Kidney epithelial cell (primary cell): ENCODE measurements at regions not wholly inside any gene's neighbourhood (a gene's known extent, or its start where the extent isn't known, plus 50 kb on each side); places are given as distances from the start of the nearest gene placed in this dataset.

Experiments
- DNase-seq: peaks from one replicate; pipeline ENCODE4 v3.0.0-alpha.2; 2010; ENCODE audit warnings: low read depth
- H3K27me3 ChIP-seq: 2 replicates; pipeline ENCODE4 v1.6.0; 2011; ENCODE audit warnings: low read length; ENCODE audit not compliant: control insufficient read depth, insufficient read depth
- H3K36me3 ChIP-seq: 2 replicates; pipeline ENCODE4 v1.5.1; 2011; ENCODE audit warnings: low read length; ENCODE audit not compliant: control insufficient read depth, insufficient read depth
- H3K4me3 ChIP-seq: 2 replicates; pipeline ENCODE4 v1.5.1; 2011; ENCODE audit warnings: low read depth, mild to moderate bottlenecking, control low read depth, low read length
- CTCF ChIP-seq: IDR thresholded peaks from 2 replicates; pipeline ENCODE4 v1.5.1; 2011; ENCODE audit warnings: mild to moderate bottlenecking, moderate library complexity, low read length, control low read depth, inconsistent platforms; ENCODE audit not compliant: insufficient read depth, poor library complexity, severe bottlenecking

GRCh38 chr1:182003953-182004586 is 57.4 kb downstream of the ZNF648 start:
- TF ChIP-seq CTCF: no peak
- Histone ChIP-seq H3K4me3 (no peak overlapping the region), H3K27me3 (no peaks in the 10 kb centered on the region), H3K36me3 (no peaks in the 10 kb centered on the region)
- no peak for DNase-seq

- H3K4me3 ChIP-seq: no peak overlapping the region
- H3K27me3 ChIP-seq: no peaks in the 10 kb centered on the region
- TF ChIP-seq CTCF: no peak
- no peak for DNase-seq
- H3K36me3 ChIP-seq: no peaks in the 10 kb centered on the region
These were observed 58.3 kb downstream of the ZNF648 start for GRCh38 chr1:182003025-182003725.

GRCh38 chr1:182002570-182002969 is 58.9 kb downstream of the ZNF648 start:
- Histone ChIP-seq H3K36me3 (no peaks in the 10 kb centered on the region), H3K27me3 (no peaks in the 10 kb centered on the region), H3K4me3 (no peak overlapping the region)
- no peak for DNase-seq
- TF ChIP-seq CTCF: no peak

GRCh38 chr1:181998858-181999257 is 62.7 kb downstream of the ZNF648 start:
- Histone ChIP-seq H3K4me3 (no peak overlapping the region), H3K36me3 (no peaks in the 10 kb centered on the region), H3K27me3 (no peaks in the 10 kb centered on the region)
- no peak for DNase-seq
- TF ChIP-seq CTCF: no peak

- no peak for TF ChIP-seq CTCF
- Histone ChIP-seq H3K4me3 (no peak overlapping the region), H3K27me3 (no peaks in the 10 kb centered on the region), H3K36me3 (no peaks in the 10 kb centered on the region)
- DNase-seq: no peak
These were observed 69.4 kb downstream of the ZNF648 start for GRCh38 chr1:181992072-181992471.

- DNase-seq: no peak
- H3K4me3 ChIP-seq: no peak overlapping the region
These were observed 70.8 kb downstream of the ZNF648 start for GRCh38 chr1:181990728-181991127.

More at GRCh38 chr1:181990728-181991127, 70.8 kb downstream of the ZNF648 start:
- Histone ChIP-seq H3K36me3 (no peaks in the 10 kb centered on the region), H3K27me3 (no peaks in the 10 kb centered on the region)
- no peak for TF ChIP-seq CTCF
